ENCODE measurements at regions not wholly inside any gene's neighbourhood (a gene's known extent, or its start where the extent isn't known, plus 50 kb on each side); places are given as distances from the start of the nearest gene placed in this dataset.
"Not testable (repeated sequence)": the region's sequence is repeated elsewhere in the genome, so short reads cannot be mapped to it uniquely, and the experiment has no call there.

GRCh38 chr5:27144456-27144855 lies 106.1 kb upstream of the CDH9 start:
- no peak for DNase-seq

- DNase-seq, result no peak
Observed at GRCh38 chr5:27140831-27141230, 102.4 kb upstream of the CDH9 start.

DNA sequence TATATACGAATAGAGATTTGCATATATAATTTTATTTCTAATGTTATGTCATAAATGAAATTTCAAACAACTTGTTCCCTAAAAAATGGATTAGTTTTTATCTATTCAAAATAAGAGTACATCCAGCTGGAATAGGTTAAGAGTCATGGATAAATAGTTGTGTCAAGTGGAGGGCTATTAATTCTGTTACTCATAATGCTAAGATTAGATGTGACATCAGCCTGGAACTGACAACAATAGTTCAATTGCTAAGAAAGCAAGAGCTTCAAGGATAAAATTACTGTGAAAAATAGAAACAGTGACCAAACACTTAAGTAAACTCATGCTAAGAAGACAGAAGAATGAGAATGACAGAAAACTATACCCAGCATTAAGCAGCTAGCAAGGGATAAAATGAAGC lies 92.2 kb upstream of the CDH9 start:
- DNase-seq, result no peak

DNA sequence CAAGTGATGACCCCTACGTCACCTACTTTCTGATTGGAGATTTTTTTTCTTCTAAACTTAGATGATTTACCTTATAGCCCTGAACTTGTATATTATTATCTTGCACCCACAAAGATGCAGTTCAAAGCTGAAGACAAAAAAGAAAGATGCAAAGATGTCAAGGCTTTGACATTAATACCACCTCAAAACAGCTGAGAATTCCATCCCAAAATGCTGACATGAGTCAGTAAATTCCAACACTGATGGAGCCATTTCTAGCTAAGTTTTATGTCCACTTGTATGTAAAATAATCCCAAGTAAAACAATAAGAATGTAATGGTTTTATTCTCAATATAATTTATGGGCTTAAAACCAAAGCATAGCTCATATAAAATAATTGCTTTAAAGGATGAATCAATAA lies 91.5 kb upstream of the CDH9 start:
- DNase-seq, result no peak

DNA sequence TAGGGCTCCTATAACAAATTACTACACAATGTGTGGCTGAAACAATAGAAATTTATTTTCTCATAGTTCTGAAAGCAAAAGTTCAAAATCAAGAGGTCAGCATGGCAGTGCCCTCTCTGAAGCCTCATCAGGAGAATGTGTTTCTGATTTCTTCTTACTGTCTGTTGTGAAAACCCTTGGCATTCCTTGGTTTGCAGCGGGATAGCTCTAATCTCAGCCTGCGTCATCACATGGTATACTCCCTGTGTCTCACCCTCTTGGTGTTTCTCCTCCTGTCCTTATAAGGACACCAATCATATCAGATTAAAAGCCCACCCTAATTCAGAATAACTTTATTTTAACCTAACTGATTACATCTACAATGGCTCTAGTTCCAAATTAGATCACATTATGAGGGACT lies 87.5 kb upstream of the CDH9 start:
- DNase-seq, result no peak

- DNase-seq, result no peak
Observed at GRCh38 chr5:27124590-27124989, 86.2 kb upstream of the CDH9 start.

DNA sequence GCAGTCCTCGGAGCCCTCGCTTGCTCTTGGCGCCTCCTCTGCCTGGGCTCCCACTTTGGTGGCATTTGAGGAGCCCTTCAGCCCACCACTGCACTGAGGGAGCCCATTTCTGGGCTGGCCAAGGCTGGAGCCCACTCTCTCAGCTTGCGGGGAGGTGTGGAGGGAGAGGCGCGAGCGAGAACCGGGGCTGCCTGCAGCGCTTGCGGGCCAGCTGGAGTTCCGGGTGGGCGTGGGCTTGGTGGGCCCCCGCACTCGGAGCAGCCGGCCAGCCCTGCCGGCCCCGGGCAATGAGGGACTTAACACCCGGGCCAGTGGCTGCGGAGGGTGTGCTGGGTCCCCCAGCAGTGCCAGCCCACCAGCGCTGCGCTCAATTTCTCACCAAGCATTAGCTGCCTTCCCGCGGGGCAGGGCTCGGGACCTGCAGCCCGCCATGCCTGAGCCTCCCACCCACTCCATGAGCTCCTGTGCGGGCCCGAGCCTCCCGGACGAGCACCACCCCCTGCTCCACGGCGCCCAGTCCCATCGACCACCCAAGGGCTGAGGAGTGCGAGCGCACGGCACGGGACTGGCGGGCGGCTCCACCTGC lies 81.4 kb upstream of the CDH9 start:
- not testable (repeated sequence) for DNase-seq

DNA sequence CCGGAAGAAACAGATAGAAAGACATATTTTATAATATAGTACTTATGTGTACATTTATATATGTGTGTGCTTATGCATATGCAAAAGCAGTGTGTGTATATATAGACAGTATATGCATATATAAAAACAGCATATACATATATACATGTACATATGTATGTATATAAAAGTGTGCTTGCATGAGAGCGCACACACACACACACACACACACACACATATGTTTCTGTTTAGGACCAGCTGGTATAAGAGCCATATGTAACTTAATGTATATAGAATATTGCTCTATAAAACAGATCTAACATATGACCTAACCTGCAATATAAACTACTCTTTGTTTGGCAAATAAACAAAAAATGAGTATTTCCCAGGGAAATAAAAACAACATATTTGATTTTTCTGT lies 65.1 kb upstream of the CDH9 start:
- no peak for DNase-seq

- not testable (repeated sequence) for DNase-seq
Observed at GRCh38 chr5:27095761-27096160, 57.4 kb upstream of the CDH9 start.

GRCh38 chr5:27093279-27093678 lies 54.9 kb upstream of the CDH9 start:
- no peak for DNase-seq

GRCh38 chr5:27091858-27092257 lies 53.5 kb upstream of the CDH9 start:
- no peak for DNase-seq

DNA sequence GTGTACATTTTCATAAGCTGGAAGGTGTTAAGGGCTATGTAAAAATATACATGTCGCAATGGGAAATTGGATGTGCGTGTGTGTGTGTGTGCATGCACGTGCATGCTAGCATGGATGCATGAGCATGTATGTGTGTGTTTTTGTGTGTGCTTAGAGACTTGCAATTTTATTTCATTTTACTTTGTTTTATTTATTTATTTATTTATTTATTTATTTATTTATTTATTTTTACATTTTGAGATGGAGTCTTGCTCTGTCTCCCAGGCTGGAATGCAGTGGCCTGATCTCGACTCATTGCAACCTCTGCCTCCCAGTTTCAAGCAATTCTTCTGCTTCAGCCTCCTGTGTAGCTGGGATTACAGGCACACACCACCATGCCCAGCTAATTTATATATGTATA lies 50.4 kb upstream of the CDH9 start:
- DNase-seq, result not testable (repeated sequence)
